HepG2 (cell line): ENCODE measurements at regions not wholly inside any gene's neighbourhood (a gene's known extent, or its start where the extent isn't known, plus 50 kb on each side); places are given as distances from the start of the nearest gene placed in this dataset.

Source experiments
- ATAC-seq: fragments of 200-7000 bp; cut with Tn5 transposase; 3 replicates; pipeline ENCODE4 v1.9.1; 2020; ENCODE audit warnings: mild to moderate bottlenecking, moderate library complexity
- BruUV-seq: library from RNA; stranded (reverse); fragments of 400-500 nt; replicated peaks from 2 replicates; lab custom pipeline; 2021; lab: Mats Ljungman, UMichigan
- CTCF ChIA-PET: fragments of 300-600 bp; formaldehyde crosslinking; extraction: SDS; loops from one replicate; lab custom pipeline; 2021; ENCODE audit warnings: low total read pairs, inconsistent platforms, low intra/inter-chr PET ratio; lab: Yijun Ruan, JAX
- POLR2A ChIA-PET: fragments of 350-600 bp; sonication (Branson Sonifier 250); formaldehyde crosslinking; loops from one replicate; lab custom pipeline; 2020; ENCODE audit warnings: antibody characterized with exemption, inconsistent platforms; lab: Yijun Ruan, JAX
- DNase-seq: peaks from one replicate; pipeline ENCODE4 v3.0.0-alpha.2; 2015; ENCODE audit warnings: low spot score
- FAIRE-seq: peaks from 3 replicates; lab custom pipeline; 2011; peaks lifted over from hg19 to GRCh38; lab: Jason Lieb, UNC
- H2AFZ ChIP-seq: one replicate; pipeline ENCODE4 v1.6.1; 2011; ENCODE audit warnings: low read length, inconsistent platforms
- H3K27ac ChIP-seq: fragments of 300-600 bp; 3 replicates; pipeline ENCODE4 v1.8.0; 2011; ENCODE audit warnings: mixed run types, mild to moderate bottlenecking, mixed read lengths, low read length, inconsistent platforms; ENCODE audit not compliant: insufficient read depth; ENCODE audit errors: extremely low read length
- H3K27me3 ChIP-seq, 2 experiments: fragments of 200-600 bp in 1 of 2; 2 replicates in 1 of 2; 3 replicates in 1 of 2; pipeline versions ENCODE4 v1.6.0 to v1.8.0; 2011; ENCODE audit warnings: low read length in 2 of 2, mild to moderate bottlenecking in 2 of 2, moderate library complexity in 2 of 2, inconsistent platforms in 1 of 2; ENCODE audit not compliant: insufficient read depth in 2 of 2, control insufficient read depth in 1 of 2
- H3K36me3 ChIP-seq, 2 experiments: fragments of 200-600 bp in 1 of 2; replicated peaks in 1 of 2; 2 replicates in 1 of 2; 3 replicates in 1 of 2; pipeline versions ENCODE4 v1.5.1 to v1.8.0; 2011; ENCODE audit warnings: low read length in 2 of 2, inconsistent platforms in 1 of 2; ENCODE audit not compliant: insufficient read depth in 2 of 2, control insufficient read depth in 1 of 2
- H3K4me1 ChIP-seq: 2 replicates; pipeline ENCODE4 v1.5.1; 2012; ENCODE audit warnings: low read length, inconsistent platforms; ENCODE audit not compliant: insufficient read depth
- H3K4me2 ChIP-seq: 2 replicates; pipeline ENCODE4 v1.6.0; 2011; ENCODE audit warnings: low read depth, low read length, inconsistent platforms
- H3K4me3 ChIP-seq, 3 experiments: fragments of 200-600 bp in 1 of 3; sonication (generic), shearing (Covaris generic) in 1 of 3; replicated peaks in 1 of 3; 2 replicates each; pipeline ENCODE4 v1.5.1; 2011 to 2016; ENCODE audit warnings: low read length in 3 of 3, inconsistent platforms in 2 of 3, low read depth in 2 of 3, mild to moderate bottlenecking in 2 of 3, control low read depth in 1 of 3, mixed read lengths in 1 of 3; ENCODE audit not compliant: insufficient read depth in 1 of 3
- H3K79me2 ChIP-seq: one replicate; pipeline ENCODE4 v1.6.1; 2011; ENCODE audit warnings: low read length, inconsistent platforms; ENCODE audit not compliant: insufficient read depth
- H3K9ac ChIP-seq: 2 replicates; pipeline ENCODE4 v1.6.0; 2011; ENCODE audit warnings: mild to moderate bottlenecking, low read depth, low read length, inconsistent platforms; ENCODE audit not compliant: insufficient read depth
- H3K9me3 ChIP-seq: 2 replicates; pipeline ENCODE4 v1.5.1; 2012; ENCODE audit warnings: mild to moderate bottlenecking, low read length
- H4K20me1 ChIP-seq: 2 replicates; pipeline ENCODE4 v1.6.0; 2011; ENCODE audit warnings: inconsistent platforms, mild to moderate bottlenecking, low read length, moderate library complexity; ENCODE audit not compliant: insufficient read depth
- GTF2F1 ChIP-seq: fragments of 150-350 bp; IDR thresholded peaks from 2 replicates; pipeline ENCODE4 v1.6.1; 2014; ENCODE audit warnings: low read length
- HOXA7 ChIP-seq: sonication (generic); formaldehyde crosslinking; IDR thresholded peaks from 2 replicates; pipeline ENCODE4 v1.8.1; 2022; ENCODE audit warnings: mild to moderate bottlenecking, missing genetic modification reagents, moderate library complexity
- KLF6 ChIP-seq: IDR thresholded peaks from 2 replicates; pipeline ENCODE4 v1.8.0; 2016; ENCODE audit warnings: missing biosample characterization, missing genetic modification reagents
- MATR3 ChIP-seq: sonication (generic); formaldehyde crosslinking; IDR thresholded peaks from 2 replicates; pipeline ENCODE4 v1.4.0; 2020; ENCODE audit warnings: missing genetic modification reagents
- SSRP1 ChIP-seq: IDR thresholded peaks from 2 replicates; pipeline ENCODE4 v1.6.1; 2016; ENCODE audit warnings: control low read depth
- TEAD2 ChIP-seq: sonication (generic); formaldehyde crosslinking; IDR thresholded peaks from 2 replicates; pipeline ENCODE4 v1.9.0; 2021; ENCODE audit warnings: missing genetic modification reagents
- TOE1 ChIP-seq: sonication (generic); formaldehyde crosslinking; IDR thresholded peaks from 2 replicates; pipeline ENCODE4 v1.4.0; 2020; ENCODE audit warnings: mild to moderate bottlenecking, missing genetic modification reagents
- TSC22D2 ChIP-seq: sonication (generic); formaldehyde crosslinking; IDR thresholded peaks from 2 replicates; pipeline ENCODE4 v1.5.1; 2020; ENCODE audit warnings: missing genetic modification reagents, mild to moderate bottlenecking, borderline replicate concordance
- XRCC5 ChIP-seq: fragments of 200-400 bp; formaldehyde crosslinking; optimal IDR thresholded peaks from 2 replicates; pipeline ENCODE3; 2017; ENCODE audit warnings: mild to moderate bottlenecking, low read length
- ZBTB8A ChIP-seq: sonication (generic); formaldehyde crosslinking; IDR thresholded peaks from 2 replicates; pipeline ENCODE4 v1.4.0; 2020; ENCODE audit warnings: mild to moderate bottlenecking, low read depth, missing genetic modification reagents, borderline replicate concordance
- ZFAT ChIP-seq: sonication (generic); formaldehyde crosslinking; conservative IDR thresholded peaks from 2 replicates; pipeline ENCODE4 v1.8.1; 2023; ENCODE audit warnings: missing genetic modification reagents, inconsistent platforms
- ZFYVE20 ChIP-seq: sonication (generic); formaldehyde crosslinking; IDR thresholded peaks from 2 replicates; pipeline ENCODE4 v1.8.0; 2023; ENCODE audit warnings: low read depth, mild to moderate bottlenecking, moderate library complexity, missing genetic modification reagents, borderline replicate concordance
- ZMYM2 ChIP-seq: sonication (generic); formaldehyde crosslinking; IDR thresholded peaks from 2 replicates; pipeline ENCODE4 v1.8.0; 2022; ENCODE audit warnings: mild to moderate bottlenecking, missing genetic modification reagents
- ZNF558 ChIP-seq: sonication (generic); formaldehyde crosslinking; IDR thresholded peaks from 2 replicates; pipeline ENCODE4 v1.9.0; 2022; ENCODE audit warnings: mild to moderate bottlenecking, missing genetic modification reagents, borderline replicate concordance
- ZNF83 ChIP-seq: sonication (generic); formaldehyde crosslinking; IDR thresholded peaks from 2 replicates; pipeline ENCODE4 v1.4.0; 2020; ENCODE audit warnings: missing genetic modification reagents, mild to moderate bottlenecking, borderline replicate concordance
- WGBS: methylation state at CpG from one replicate; pipeline ENCODE4 v1.1.6; 2017; ENCODE audit warnings: low lambda C conversion rate; 5-methylcytosine and 5-hydroxymethylcytosine counted together
- in situ Hi-C: cut with HindIII; loops from 2 replicates; pipeline ENCODE4 v1.10.0; 2017; ENCODE audit warnings: low pct_unique_long_range_greater_than_20kb; ENCODE audit not compliant: extremely low pct_ligation_motif_present
- intact Hi-C: fragments of 100-400 bp; cut with micrococcal nuclease; formaldehyde crosslinking; loops from one replicate; pipeline ENCODE4 v1.10.0; 2022; ENCODE audit not compliant: unreplicated experiment
- TF ChIP-seq, protein P1 (sequence below): sonication (generic); formaldehyde crosslinking; IDR thresholded peaks from 2 replicates; pipeline ENCODE4 v1.5.0; 2020; ENCODE audit warnings: mild to moderate bottlenecking, missing genetic modification reagents
- TF ChIP-seq, protein P2 (sequence below): sonication (generic); formaldehyde crosslinking; IDR thresholded peaks from 2 replicates; pipeline ENCODE4 v1.4.0; 2020; ENCODE audit warnings: mild to moderate bottlenecking, missing genetic modification reagents

DNA sequence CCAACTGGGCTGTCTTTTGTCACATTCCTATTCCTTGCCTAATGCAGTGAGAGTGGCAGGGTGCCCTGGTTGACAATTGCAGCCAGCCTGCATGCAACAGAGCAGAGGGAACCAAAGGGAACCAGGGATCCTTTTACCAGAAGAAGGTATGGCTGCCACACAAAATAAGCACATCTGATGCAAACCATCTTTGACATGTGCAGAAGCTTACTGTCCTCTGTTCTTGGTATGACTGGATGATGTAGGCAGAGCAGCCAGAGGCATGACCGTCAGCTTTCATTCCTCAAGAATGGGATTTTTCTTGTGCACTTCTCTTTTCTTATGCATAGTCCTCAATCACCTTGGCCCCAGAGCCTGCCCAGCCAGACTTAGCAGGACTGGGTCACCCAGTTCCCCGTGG lies 116.1 kb downstream of the UQCRFS1 start:
- TF ChIP-seq XRCC5 (no peak), SSRP1 (CRISPR knock-in tag) (no peak), KLF6 (CRISPR knock-in tag) (no peak), HOXA7 (CRISPR knock-in tag) (no peak), ZNF83 (no peak), TEAD2 (CRISPR knock-in tag) (no peak), ZFYVE20 (CRISPR knock-in tag) (no peak), ZFAT (CRISPR knock-in tag) (no peak)
- TF ChIP-seq, protein P1, sequence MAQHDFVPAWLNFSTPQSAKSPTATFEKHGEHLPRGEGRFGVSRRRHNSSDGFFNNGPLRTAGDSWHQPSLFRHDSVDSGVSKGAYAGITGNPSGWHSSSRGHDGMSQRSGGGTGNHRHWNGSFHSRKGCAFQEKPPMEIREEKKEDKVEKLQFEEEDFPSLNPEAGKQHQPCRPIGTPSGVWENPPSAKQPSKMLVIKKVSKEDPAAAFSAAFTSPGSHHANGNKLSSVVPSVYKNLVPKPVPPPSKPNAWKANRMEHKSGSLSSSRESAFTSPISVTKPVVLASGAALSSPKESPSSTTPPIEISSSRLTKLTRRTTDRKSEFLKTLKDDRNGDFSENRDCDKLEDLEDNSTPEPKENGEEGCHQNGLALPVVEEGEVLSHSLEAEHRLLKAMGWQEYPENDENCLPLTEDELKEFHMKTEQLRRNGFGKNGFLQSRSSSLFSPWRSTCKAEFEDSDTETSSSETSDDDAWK: no peak
- no peaks in the 10 kb centered on the region for H3K4me1 ChIP-seq
- no TSS peak for BruUV-seq
- H3K9me3 ChIP-seq: peaks cover 63% of the 10 kb centered on the region
- ChIA-PET CTCF (no interaction called here), POLR2A (no interaction called here)
- in situ Hi-C loops: no loop called here
- no peak for DNase-seq
- H2AFZ ChIP-seq: no peak overlapping the region
- H3K27me3 ChIP-seq: no peaks in the 10 kb centered on the region
- no peak overlapping the region for H3K27ac ChIP-seq
- intact Hi-C loops: no loop called here
- no peak overlapping the region for H3K4me3 ChIP-seq
- no peak overlapping the region for H3K4me2 ChIP-seq
- WGBS: 0% methylated on average over 1 of the region's 2 CpGs
- H3K9ac ChIP-seq: no peak overlapping the region
- no peaks in the 10 kb centered on the region for H4K20me1 ChIP-seq
- no peak for ATAC-seq
- H3K36me3 ChIP-seq: no peaks in the 10 kb centered on the region
- no peak for FAIRE-seq
- no peaks in the 10 kb centered on the region for H3K79me2 ChIP-seq

DNA sequence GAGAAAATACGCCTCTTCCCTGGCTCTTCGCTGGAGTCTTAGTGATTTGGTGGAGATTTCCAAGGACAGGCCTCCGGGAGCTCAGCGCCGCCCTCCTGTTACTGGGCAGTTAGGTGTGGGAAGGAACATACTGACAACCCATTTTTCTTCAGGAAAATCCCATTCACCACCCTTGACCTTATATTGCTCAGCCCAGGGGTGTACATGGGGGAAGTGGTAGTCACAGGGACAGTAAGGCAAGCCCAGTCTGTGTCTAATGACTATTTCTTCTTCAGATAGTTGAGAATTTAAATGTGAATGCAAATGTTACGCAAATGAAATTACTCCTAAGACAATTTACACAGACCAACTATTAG lies 119.4 kb downstream of the UQCRFS1 start:
- FAIRE-seq: no peak
- ATAC-seq: no peak
- no peak for TF ChIP-seq TOE1 (CRISPR knock-in tag)
- no peak for TF ChIP-seq ZNF558 (CRISPR knock-in tag)
- no peak for TF ChIP-seq MATR3 (CRISPR knock-in tag)
- TF ChIP-seq TSC22D2 (CRISPR knock-in tag): no peak
- TF ChIP-seq ZMYM2 (CRISPR knock-in tag): no peak
- no peak for TF ChIP-seq GTF2F1
- TF ChIP-seq, protein P2, sequence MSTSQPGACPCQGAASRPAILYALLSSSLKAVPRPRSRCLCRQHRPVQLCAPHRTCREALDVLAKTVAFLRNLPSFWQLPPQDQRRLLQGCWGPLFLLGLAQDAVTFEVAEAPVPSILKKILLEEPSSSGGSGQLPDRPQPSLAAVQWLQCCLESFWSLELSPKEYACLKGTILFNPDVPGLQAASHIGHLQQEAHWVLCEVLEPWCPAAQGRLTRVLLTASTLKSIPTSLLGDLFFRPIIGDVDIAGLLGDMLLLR (CRISPR knock-in tag): no peak
- TF ChIP-seq ZFAT (CRISPR knock-in tag): no peak
- TF ChIP-seq ZBTB8A: no peak
- Histone ChIP-seq H3K4me3 (no peak overlapping the region), H3K4me2 (no peak overlapping the region), H3K79me2 (no peaks in the 10 kb centered on the region), H2AFZ (no peak overlapping the region), H3K9ac (no peak overlapping the region), H3K36me3 (no peaks in the 10 kb centered on the region), H3K27ac (no peak overlapping the region), H3K4me1 (no peaks in the 10 kb centered on the region), H3K27me3 (no peaks in the 10 kb centered on the region), H4K20me1 (no peaks in the 10 kb centered on the region), H3K9me3 (peaks cover 31% of the 10 kb centered on the region)
- ChIA-PET CTCF (no interaction called here), POLR2A (no interaction called here)
- 88% methylated on average over 6 of the region's 6 CpGs for WGBS
- in situ Hi-C loops: no loop called here
- DNase-seq: no peak
- intact Hi-C loops: no loop called here
- no TSS peak for BruUV-seq
